T-cell (primary cell): ENCODE measurements at regions not wholly inside any gene's neighbourhood (a gene's known extent, or its start where the extent isn't known, plus 50 kb on each side); places are given as distances from the start of the nearest gene placed in this dataset.
"Not testable (repeated sequence)": the region's sequence is repeated elsewhere in the genome, so short reads cannot be mapped to it uniquely, and the experiment has no call there.

ENCODE experiments used
- ATAC-seq, 4 experiments: fragments of 200-7000 bp in 3 of 4; fragments of 150-1000 bp in 1 of 4; cut with Tn5 transposase; replicated peaks in 1 of 4; 1 replicate in 3 of 4; 2 replicates in 1 of 4; pipeline ENCODE4 v1.10.0; 2021; ENCODE audit warnings: moderate library complexity in 3 of 4, mild to moderate bottlenecking in 2 of 4, moderate number of reproducible peaks in 1 of 4
- CTCF ChIA-PET, 2 donors: fragments of 300-600 bp; sonication (Branson Sonifier 250); formaldehyde crosslinking; loops; one replicate each; lab custom pipeline; 2022; ENCODE audit warnings: antibody characterized with exemption in 2 of 2; lab: Charles Lee
- POLR2A ChIA-PET, 2 donors: fragments of 300-600 bp; sonication (Branson Sonifier 250); formaldehyde crosslinking; loops; one replicate each; lab custom pipeline; 2022; ENCODE audit warnings: antibody characterized with exemption in 2 of 2; lab: Charles Lee
- DNase-seq, 35 experiments: peaks; one replicate each; pipeline versions ENCODE4 v3.0.0 to v3.0.0-alpha.2; 2013 to 2023
- H3K27ac ChIP-seq: one replicate; pipeline ENCODE4 v1.5.1; 2013; ENCODE audit warnings: low read length
- H3K27me3 ChIP-seq, 2 experiments: replicated peaks in 1 of 2; 1 replicate in 1 of 2; 2 replicates in 1 of 2; pipeline versions ENCODE4 v1.6.1 to v1.7.0; 2013; ENCODE audit warnings: low read length in 1 of 2, mixed read lengths in 1 of 2; ENCODE audit not compliant: control insufficient read depth in 2 of 2, insufficient read depth in 2 of 2; ENCODE audit errors: extremely low read depth in 1 of 2
- H3K36me3 ChIP-seq, 2 donors: 1 replicate in 1 of 2; 2 replicates in 1 of 2; pipeline versions ENCODE4 v1.6.1 to v1.7.0; 2013; ENCODE audit warnings: low read length in 1 of 2; ENCODE audit not compliant: control insufficient read depth in 2 of 2, insufficient read depth in 1 of 2; ENCODE audit errors: extremely low read depth in 1 of 2
- H3K4me1 ChIP-seq, 2 experiments: 1 replicate in 1 of 2; 2 replicates in 1 of 2; pipeline versions ENCODE4 v1.6.1 to v1.7.0; 2013; ENCODE audit warnings: low read length in 2 of 2, mixed read lengths in 1 of 2; ENCODE audit not compliant: insufficient read depth in 2 of 2, control insufficient read depth in 1 of 2; ENCODE audit errors: extremely low read depth in 1 of 2
- H3K4me3 ChIP-seq, 2 donors: 1 replicate in 1 of 2; 2 replicates in 1 of 2; pipeline versions ENCODE4 v1.5.1 to v1.7.0; 2013; ENCODE audit warnings: mild to moderate bottlenecking in 2 of 2, low read length in 1 of 2, moderate library complexity in 1 of 2; ENCODE audit not compliant: control insufficient read depth in 1 of 2; ENCODE audit errors: extremely low read depth in 1 of 2
- H3K9me3 ChIP-seq: 2 replicates; pipeline ENCODE4 v1.7.0; 2013
- H3K27ac Mint-ChIP-seq, 2 donors: one replicate each; pipeline ENCODE4 v1.8.0; 2020 to 2021; ENCODE audit warnings: mild to moderate bottlenecking in 2 of 2, mixed read lengths in 2 of 2
- H3K27me3 Mint-ChIP-seq, 2 donors: one replicate each; pipeline ENCODE4 v1.8.0; 2021 to 2022; ENCODE audit warnings: mixed read lengths in 2 of 2
- H3K36me3 Mint-ChIP-seq: one replicate; pipeline ENCODE4 v1.8.0; 2021; ENCODE audit warnings: mixed read lengths
- H3K4me1 Mint-ChIP-seq, 3 donors: one replicate each; pipeline ENCODE4 v1.8.0; 2020 to 2022; ENCODE audit warnings: mixed read lengths in 3 of 3, mild to moderate bottlenecking in 1 of 3
- H3K4me3 Mint-ChIP-seq, 3 donors: one replicate each; pipeline ENCODE4 v1.8.0; 2020 to 2022; ENCODE audit warnings: mild to moderate bottlenecking in 3 of 3, mixed read lengths in 3 of 3, moderate library complexity in 3 of 3
- H3K9me3 Mint-ChIP-seq, 3 donors: one replicate each; pipeline ENCODE4 v1.8.0; 2020 to 2022; ENCODE audit warnings: mixed read lengths in 3 of 3
- WGBS: methylation state at CpG from one replicate; pipeline ENCODE4 v1.1.5; 2013; ENCODE audit warnings: missing lambda C conversion rate; ENCODE audit not compliant: insufficient coverage; 5-methylcytosine and 5-hydroxymethylcytosine counted together

GRCh38 chr2:185402474-185402873, 336.1 kb upstream of the FSIP2 start:
- POLR2A ChIA-PET = no interaction called here
- Mint-ChIP-seq H3K4me1 (no peaks in the 10 kb centered on the region), H3K4me3 (no peak overlapping the region), H3K36me3 (no peaks in the 10 kb centered on the region), H3K27ac (no peak overlapping the region), H3K27me3 (no peaks in the 10 kb centered on the region), H3K9me3 (peaks cover 4 to 14% (median 4%) of the 10 kb centered on the region in 3 donors)
- CTCF ChIA-PET = no interaction called here
- no peak for DNase-seq
- Histone ChIP-seq H3K27ac (no peak overlapping the region), H3K4me1 (no peaks in the 10 kb centered on the region), H3K4me3 (no peak overlapping the region), H3K36me3 (no peaks in the 10 kb centered on the region), H3K9me3 (no peaks in the 10 kb centered on the region), H3K27me3 (no peaks in the 10 kb centered on the region)
- ATAC-seq = no peak
- no CpG with 5 or more reads among the region's 1 CpG for WGBS

GRCh38 chr2:185404578-185404977, 334.0 kb upstream of the FSIP2 start:
- Mint-ChIP-seq H3K4me1 (no peaks in the 10 kb centered on the region), H3K4me3 (no peak overlapping the region), H3K27me3 (no peaks in the 10 kb centered on the region), H3K36me3 (no peaks in the 10 kb centered on the region), H3K9me3 (peaks cover 0 to 11% (median 0%) of the 10 kb centered on the region in 3 donors), H3K27ac (no peak overlapping the region)
- Histone ChIP-seq H3K36me3 (no peaks in the 10 kb centered on the region), H3K9me3 (no peaks in the 10 kb centered on the region), H3K27me3 (no peaks in the 10 kb centered on the region), H3K4me3 (no peak overlapping the region), H3K27ac (no peak overlapping the region), H3K4me1 (no peaks in the 10 kb centered on the region)
- ATAC-seq (no peak), DNase-seq (no peak)
- POLR2A ChIA-PET = no interaction called here
- no CpG with 5 or more reads among the region's 2 CpGs for WGBS
- CTCF ChIA-PET = no interaction called here

GRCh38 chr2:185417111-185417510, 321.5 kb upstream of the FSIP2 start:
- no peaks in the 10 kb centered on the region for H3K4me1 ChIP-seq
- H3K27me3 ChIP-seq = no peaks in the 10 kb centered on the region
- Mint-ChIP-seq H3K27me3 (no peaks in the 10 kb centered on the region), H3K27ac (no peak overlapping the region), H3K4me1 (no peaks in the 10 kb centered on the region), H3K9me3 (peaks cover 3 to 9% (median 7%) of the 10 kb centered on the region in 3 donors), H3K4me3 (no peak overlapping the region), H3K36me3 (no peaks in the 10 kb centered on the region)
- H3K36me3 ChIP-seq = no peaks in the 10 kb centered on the region
- CTCF ChIA-PET = no interaction called here
- no peak overlapping the region for H3K27ac ChIP-seq
- H3K9me3 ChIP-seq = peaks cover 2% of the 10 kb centered on the region
- POLR2A ChIA-PET = no interaction called here
- DNase-seq (no peak), ATAC-seq (no peak)
- H3K4me3 ChIP-seq = no peak overlapping the region
- 100% methylated on average over 1 of the region's 3 CpGs for WGBS

GRCh38 chr2:185417688-185418087, 320.9 kb upstream of the FSIP2 start:
- H3K27ac Mint-ChIP-seq = no peak overlapping the region
- ATAC-seq (no peak), DNase-seq (no peak)
- H3K4me1 Mint-ChIP-seq = no peaks in the 10 kb centered on the region
- ChIA-PET POLR2A (no interaction called here), CTCF (no interaction called here)
- H3K4me3 ChIP-seq = no peak overlapping the region
- H3K27me3 Mint-ChIP-seq = no peaks in the 10 kb centered on the region
- H3K4me3 Mint-ChIP-seq = no peak overlapping the region
- H3K36me3 ChIP-seq = no peaks in the 10 kb centered on the region
- no peaks in the 10 kb centered on the region for H3K4me1 ChIP-seq
- H3K27me3 ChIP-seq = no peaks in the 10 kb centered on the region
- H3K36me3 Mint-ChIP-seq = no peaks in the 10 kb centered on the region
- H3K9me3 Mint-ChIP-seq = peaks cover 3 to 9% (median 7%) of the 10 kb centered on the region in 3 donors
- H3K27ac ChIP-seq = no peak overlapping the region
- peaks cover 2% of the 10 kb centered on the region for H3K9me3 ChIP-seq

- H3K36me3 Mint-ChIP-seq, H3K4me1 ChIP-seq, ATAC-seq, H3K27me3 Mint-ChIP-seq, H3K9me3 ChIP-seq, H3K9me3 Mint-ChIP-seq, H3K27ac ChIP-seq, POLR2A ChIA-PET, H3K4me1 Mint-ChIP-seq, H3K27ac Mint-ChIP-seq, CTCF ChIA-PET, H3K27me3 ChIP-seq, H3K4me3 ChIP-seq, H3K36me3 ChIP-seq: not testable (repeated sequence)
- H3K4me3 Mint-ChIP-seq = peak overlapping the region; percentile 35 to 56 (median 52)
- WGBS = 97% methylated on average over 15 of the region's 33 CpGs
- peak in 22 of 35 experiments; percentile 1 to 54 (median 8) for DNase-seq
These were observed 313.5 kb upstream of the FSIP2 start for GRCh38 chr2:185424958-185425629.

- H3K4me1 Mint-ChIP-seq = no peaks in the 10 kb centered on the region
- no CpG with 5 or more reads among the region's 1 CpG for WGBS
- peaks cover 0 to 3% (median 0%) of the 10 kb centered on the region in 3 donors for H3K9me3 Mint-ChIP-seq
- CTCF ChIA-PET = no interaction called here
- H3K36me3 Mint-ChIP-seq = no peaks in the 10 kb centered on the region
- no peaks in the 10 kb centered on the region for H3K9me3 ChIP-seq
- H3K27me3 ChIP-seq = no peaks in the 10 kb centered on the region
- POLR2A ChIA-PET = no interaction called here
- H3K4me3 Mint-ChIP-seq = no peak overlapping the region
- H3K27ac Mint-ChIP-seq = no peak overlapping the region
- H3K4me3 ChIP-seq = no peak overlapping the region
- H3K4me1 ChIP-seq = no peaks in the 10 kb centered on the region
- no peak for ATAC-seq
- H3K36me3 ChIP-seq = no peaks in the 10 kb centered on the region
- no peaks in the 10 kb centered on the region for H3K27me3 Mint-ChIP-seq
- no peak overlapping the region for H3K27ac ChIP-seq
- no peak for DNase-seq
These were observed 310.6 kb upstream of the FSIP2 start for GRCh38 chr2:185428000-185428399.

- H3K4me1 ChIP-seq = no peaks in the 10 kb centered on the region
- DNase-seq (peak in 1 of 35 experiments; percentile 1), ATAC-seq (no peak)
- no peaks in the 10 kb centered on the region for H3K4me1 Mint-ChIP-seq
- H3K36me3 ChIP-seq = no peaks in the 10 kb centered on the region
- CTCF ChIA-PET = no interaction called here
- H3K4me3 ChIP-seq = no peak overlapping the region
- H3K27ac Mint-ChIP-seq = no peak overlapping the region
- H3K4me3 Mint-ChIP-seq = no peak overlapping the region
- H3K27me3 Mint-ChIP-seq = no peaks in the 10 kb centered on the region
- POLR2A ChIA-PET = no interaction called here
- H3K27me3 ChIP-seq = no peaks in the 10 kb centered on the region
- H3K27ac ChIP-seq = no peak overlapping the region
- no peaks in the 10 kb centered on the region for H3K36me3 Mint-ChIP-seq
- peaks cover 0 to 13% (median 2%) of the 10 kb centered on the region in 3 donors for H3K9me3 Mint-ChIP-seq
- no peaks in the 10 kb centered on the region for H3K9me3 ChIP-seq
These were observed 304.8 kb upstream of the FSIP2 start for GRCh38 chr2:185433824-185434223.
